Stimulated activated CD4-positive, alpha-beta T cell treated with anti-CD3 and anti-CD28 coated beads, Interleukin-2, amount 100 ng/mL, for 48 hours (primary cell): ENCODE measurements at regions not wholly inside any gene's neighbourhood (a gene's known extent, or its start where the extent isn't known, plus 50 kb on each side); places are given as distances from the start of the nearest gene placed in this dataset.
"Not testable (repeated sequence)": the region's sequence is repeated elsewhere in the genome, so short reads cannot be mapped to it uniquely, and the experiment has no call there.

ENCODE experiments used
- DNase-seq, 2 donors: peaks; one replicate each; pipeline ENCODE4 v3.0.0-alpha.2; 2020

- no peak for DNase-seq
Measured at GRCh38 chr10:117492504-117492903, 50.0 kb upstream of the EMX2 start.

- no peak for DNase-seq
Measured at GRCh38 chr10:117488004-117488403, 54.5 kb upstream of the EMX2 start.

- no peak for DNase-seq
Measured at GRCh38 chr10:117486606-117487005, 55.9 kb upstream of the EMX2 start.

- DNase-seq = no peak
Measured at GRCh38 chr10:117483056-117483590, 59.4 kb upstream of the EMX2 start.

- not testable (repeated sequence) for DNase-seq
Measured at GRCh38 chr10:117481011-117481410, 61.5 kb upstream of the EMX2 start.

GRCh38 chr10:117480097-117480496 lies 62.4 kb upstream of the EMX2 start:
- no peak for DNase-seq

GRCh38 chr10:117477961-117478670 lies 64.4 kb upstream of the EMX2 start:
- no peak for DNase-seq

GRCh38 chr10:117477211-117477947 lies 65.2 kb upstream of the EMX2 start:
- no peak for DNase-seq

- no peak for DNase-seq
Measured at GRCh38 chr10:117476716-117477115, 65.8 kb upstream of the EMX2 start.

- no peak for DNase-seq
Measured at GRCh38 chr10:117476281-117476680, 66.3 kb upstream of the EMX2 start.

- no peak for DNase-seq
Measured at GRCh38 chr10:117472872-117473271, 69.7 kb upstream of the EMX2 start.

- no peak for DNase-seq
Measured at GRCh38 chr10:117471344-117471874, 71.1 kb upstream of the EMX2 start.

- no peak for DNase-seq
Measured at GRCh38 chr10:117470733-117471132, 71.8 kb upstream of the EMX2 start.

- no peak for DNase-seq
Measured at GRCh38 chr10:117468665-117469064, 73.9 kb upstream of the EMX2 start.

- no peak for DNase-seq
Measured at GRCh38 chr10:117464176-117464575, 78.4 kb upstream of the EMX2 start.

GRCh38 chr10:117463545-117463920 lies 79.0 kb upstream of the EMX2 start:
- no peak for DNase-seq

- DNase-seq = no peak
Measured at GRCh38 chr10:117462816-117463544, 79.6 kb upstream of the EMX2 start.

- no peak for DNase-seq
Measured at GRCh38 chr10:117462424-117462792, 80.1 kb upstream of the EMX2 start.

- no peak for DNase-seq
Measured at GRCh38 chr10:117461766-117462423, 80.7 kb upstream of the EMX2 start.

GRCh38 chr10:117460846-117461765 lies 81.4 kb upstream of the EMX2 start:
- DNase-seq = no peak

- no peak for DNase-seq
Measured at GRCh38 chr10:117458571-117458970, 83.3 kb upstream of the PDZD8 start.

GRCh38 chr10:117457932-117458331 lies 82.7 kb upstream of the PDZD8 start:
- DNase-seq = no peak
